DOHH2 (cell line): ENCODE measurements at regions not wholly inside any gene's neighbourhood (a gene's known extent, or its start where the extent isn't known, plus 50 kb on each side); places are given as distances from the start of the nearest gene placed in this dataset.
"Not testable (repeated sequence)": the region's sequence is repeated elsewhere in the genome, so short reads cannot be mapped to it uniquely, and the experiment has no call there.

Experiments used
- H3F3A ChIP-seq: fragments of 200-600 bp; sonication (generic), shearing (Covaris generic); 2 replicates; pipeline ENCODE4 v1.6.0; 2016; ENCODE audit warnings: antibody characterized with exemption, mild to moderate bottlenecking; ENCODE audit not compliant: control insufficient read depth, insufficient read depth
- H3K27ac ChIP-seq: fragments of 200-600 bp; sonication (generic); 2 replicates; pipeline ENCODE4 v1.5.1; 2014; ENCODE audit warnings: low read depth, mild to moderate bottlenecking, low read length, moderate library complexity
- H3K27me3 ChIP-seq: fragments of 200-600 bp; sonication (generic); 2 replicates; pipeline ENCODE4 v1.6.1; 2014; ENCODE audit warnings: mild to moderate bottlenecking, low read length, mixed read lengths; ENCODE audit not compliant: control insufficient read depth
- H3K36me3 ChIP-seq: fragments of 200-600 bp; sonication (generic); 2 replicates; pipeline ENCODE4 v1.6.1; 2014; ENCODE audit warnings: mild to moderate bottlenecking, low read length, moderate library complexity, mixed read lengths; ENCODE audit not compliant: control insufficient read depth
- H3K4me1 ChIP-seq: fragments of 200-600 bp; sonication (generic); 2 replicates; pipeline ENCODE4 v1.6.1; 2014; ENCODE audit warnings: mild to moderate bottlenecking, low read length, mixed read lengths; ENCODE audit not compliant: control insufficient read depth
- H3K4me2 ChIP-seq: fragments of 200-600 bp; sonication (generic); 2 replicates; pipeline ENCODE4 v1.6.0; 2014; ENCODE audit warnings: mild to moderate bottlenecking, low read length, moderate library complexity
- H3K4me3 ChIP-seq: fragments of 200-600 bp; sonication (generic); 2 replicates; pipeline ENCODE4 v1.5.1; 2014; ENCODE audit warnings: mild to moderate bottlenecking, low read length, mixed read lengths
- H3K79me2 ChIP-seq: fragments of 200-600 bp; sonication (generic); 2 replicates; pipeline ENCODE4 v1.6.1; 2014; ENCODE audit warnings: mild to moderate bottlenecking, low read length, mixed read lengths; ENCODE audit not compliant: control insufficient read depth
- H3K9me2 ChIP-seq: fragments of 200-600 bp; sonication (generic); replicated peaks from 2 replicates; pipeline ENCODE4 v1.6.1; 2014; ENCODE audit warnings: mild to moderate bottlenecking, low read length, mixed read lengths; ENCODE audit not compliant: control insufficient read depth
- H3K9me3 ChIP-seq: fragments of 200-600 bp; sonication (generic); 2 replicates; pipeline ENCODE4 v1.6.1; 2014; ENCODE audit warnings: antibody characterized with exemption, low read length, mixed read lengths; ENCODE audit not compliant: control insufficient read depth, insufficient read depth
- H4K20me1 ChIP-seq: fragments of 200-600 bp; sonication (generic); 2 replicates; pipeline ENCODE4 v1.6.0; 2014; ENCODE audit warnings: low read depth, mild to moderate bottlenecking, antibody characterized with exemption, low read length, moderate library complexity; ENCODE audit not compliant: control insufficient read depth, insufficient read depth
- EZH2phosphoT487 ChIP-seq: fragments of 200-600 bp; sonication (generic); IDR thresholded peaks from 2 replicates; pipeline ENCODE4 v1.6.1; 2017; ENCODE audit warnings: borderline replicate concordance, mild to moderate bottlenecking, antibody characterized with exemption, low read length, moderate library complexity, mixed read lengths
- TF ChIP-seq, protein P1 (sequence below): fragments of 200-600 bp; sonication (generic); IDR thresholded peaks from one replicate; pipeline ENCODE4 v1.5.1; 2014; ENCODE audit warnings: antibody characterized with exemption, mild to moderate bottlenecking, low read depth, low read length; ENCODE audit not compliant: poor library complexity, severe bottlenecking

- Histone ChIP-seq H3K4me3 (peak overlapping the region; percentile 21), H3K36me3 (no peaks in the 10 kb centered on the region), H3F3A (no peaks in the 10 kb centered on the region), H3K27me3 (no peaks in the 10 kb centered on the region), H3K4me2 (peak overlapping the region; percentile 41), H3K79me2 (no peaks in the 10 kb centered on the region), H3K9me3 (no peaks in the 10 kb centered on the region), H4K20me1 (no peaks in the 10 kb centered on the region), H3K4me1 (peaks cover 20% of the 10 kb centered on the region), H3K27ac (peak overlapping the region; percentile 13; the same call in 1 of the 2 replicates), H3K9me2 (no peaks in the 10 kb centered on the region)
- TF ChIP-seq EZH2phosphoT487, result no peak
- TF ChIP-seq, protein P1, sequence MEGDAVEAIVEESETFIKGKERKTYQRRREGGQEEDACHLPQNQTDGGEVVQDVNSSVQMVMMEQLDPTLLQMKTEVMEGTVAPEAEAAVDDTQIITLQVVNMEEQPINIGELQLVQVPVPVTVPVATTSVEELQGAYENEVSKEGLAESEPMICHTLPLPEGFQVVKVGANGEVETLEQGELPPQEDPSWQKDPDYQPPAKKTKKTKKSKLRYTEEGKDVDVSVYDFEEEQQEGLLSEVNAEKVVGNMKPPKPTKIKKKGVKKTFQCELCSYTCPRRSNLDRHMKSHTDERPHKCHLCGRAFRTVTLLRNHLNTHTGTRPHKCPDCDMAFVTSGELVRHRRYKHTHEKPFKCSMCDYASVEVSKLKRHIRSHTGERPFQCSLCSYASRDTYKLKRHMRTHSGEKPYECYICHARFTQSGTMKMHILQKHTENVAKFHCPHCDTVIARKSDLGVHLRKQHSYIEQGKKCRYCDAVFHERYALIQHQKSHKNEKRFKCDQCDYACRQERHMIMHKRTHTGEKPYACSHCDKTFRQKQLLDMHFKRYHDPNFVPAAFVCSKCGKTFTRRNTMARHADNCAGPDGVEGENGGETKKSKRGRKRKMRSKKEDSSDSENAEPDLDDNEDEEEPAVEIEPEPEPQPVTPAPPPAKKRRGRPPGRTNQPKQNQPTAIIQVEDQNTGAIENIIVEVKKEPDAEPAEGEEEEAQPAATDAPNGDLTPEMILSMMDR, result no peak
Observed at GRCh38 chr3:34056181-34056910, 257.9 kb downstream of the PDCD6IP start.

DNA sequence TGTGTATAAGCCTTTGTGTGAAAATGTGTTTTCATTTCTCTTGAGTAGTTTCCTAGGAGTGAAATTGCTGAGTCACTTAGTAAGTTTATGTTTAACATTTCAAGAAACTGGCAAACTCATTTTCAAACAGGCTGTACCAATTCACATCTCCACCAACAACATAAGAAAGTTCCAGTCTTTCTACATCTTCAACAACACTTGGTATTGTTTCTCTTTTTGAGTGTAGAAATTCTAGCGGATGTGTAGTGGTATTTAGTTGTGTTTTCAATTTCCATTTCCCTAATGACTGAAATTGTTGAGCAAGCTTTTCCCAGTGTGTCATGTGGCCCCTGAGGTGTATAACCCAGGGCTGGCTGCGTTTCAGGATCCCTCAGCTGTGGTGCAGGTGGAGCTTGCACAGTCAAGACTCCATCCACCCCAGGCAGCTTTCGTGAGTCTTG is 258.5 kb downstream of the PDCD6IP start:
- Histone ChIP-seq H3K36me3 (no peaks in the 10 kb centered on the region), H3F3A (no peaks in the 10 kb centered on the region), H3K27me3 (no peaks in the 10 kb centered on the region), H3K4me3 (peak overlapping the region; percentile 21), H3K4me1 (peaks cover 20% of the 10 kb centered on the region), H3K9me3 (no peaks in the 10 kb centered on the region), H4K20me1 (no peaks in the 10 kb centered on the region), H3K4me2 (peak overlapping the region; percentile 41), H3K79me2 (no peaks in the 10 kb centered on the region), H3K9me2 (no peaks in the 10 kb centered on the region), H3K27ac (peak overlapping the region; percentile 13; the same call in 1 of the 2 replicates)
- TF ChIP-seq EZH2phosphoT487, result no peak
- TF ChIP-seq, protein P1, result no peak

DNA sequence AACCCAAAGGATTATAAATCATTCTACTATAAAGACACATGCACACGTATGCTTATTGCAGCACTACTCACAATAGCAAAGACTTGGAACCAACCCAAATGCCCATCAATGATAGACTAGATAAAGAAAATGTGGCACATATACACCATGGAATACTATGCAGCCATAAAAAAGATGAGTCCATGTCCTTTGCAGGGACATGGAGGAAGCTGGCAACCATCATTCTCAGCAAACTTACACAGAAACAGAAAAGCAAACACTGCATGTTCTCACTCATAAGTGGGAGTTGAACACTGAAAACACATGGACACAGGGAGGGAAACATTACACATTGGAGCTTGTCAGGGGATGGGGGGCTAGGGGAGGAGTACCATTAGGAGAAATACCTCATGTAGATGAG is 262.6 kb downstream of the PDCD6IP start:
- H3K27ac ChIP-seq, H3K27me3 ChIP-seq, H3K36me3 ChIP-seq, H3F3A ChIP-seq, H3K9me3 ChIP-seq, H3K79me2 ChIP-seq, H3K4me2 ChIP-seq, H4K20me1 ChIP-seq, H3K4me3 ChIP-seq, H3K9me2 ChIP-seq: not testable (repeated sequence)
- peaks cover 17% of the 10 kb centered on the region for H3K4me1 ChIP-seq

DNA sequence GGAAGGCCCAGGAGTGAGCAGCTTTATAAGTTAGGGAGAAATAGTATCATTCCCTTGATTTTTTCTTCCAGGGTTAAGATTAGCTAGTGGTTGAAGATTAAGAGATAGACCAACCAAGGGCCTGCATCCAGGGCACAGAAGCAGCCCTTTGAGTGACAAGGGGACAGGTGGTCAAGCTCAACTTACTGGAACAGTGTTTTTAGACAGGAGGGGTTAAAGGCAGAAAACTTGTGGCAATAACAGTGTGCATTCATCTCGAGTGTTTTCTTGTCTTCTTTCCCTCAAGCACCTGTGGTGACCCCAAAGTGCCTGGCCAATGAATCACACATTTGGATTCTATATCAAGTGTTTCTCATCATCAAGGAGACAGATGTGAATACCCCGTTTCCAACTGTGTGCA is 267.5 kb downstream of the PDCD6IP start:
- H3K27me3 ChIP-seq, result no peaks in the 10 kb centered on the region
- no peaks in the 10 kb centered on the region for H3K9me3 ChIP-seq
- peaks cover 6% of the 10 kb centered on the region; the same call in 1 of the 2 replicates for H3K4me1 ChIP-seq
- no peaks in the 10 kb centered on the region for H3K9me2 ChIP-seq
- H3K79me2 ChIP-seq, result no peaks in the 10 kb centered on the region
- H3F3A ChIP-seq, result no peaks in the 10 kb centered on the region
- H3K27ac ChIP-seq, result no peak overlapping the region
- H3K36me3 ChIP-seq, result no peaks in the 10 kb centered on the region
- no peak overlapping the region for H3K4me2 ChIP-seq
- no peaks in the 10 kb centered on the region for H4K20me1 ChIP-seq
- TF ChIP-seq, protein P1, result no peak
- TF ChIP-seq EZH2phosphoT487, result no peak
- H3K4me3 ChIP-seq, result no peak overlapping the region
